HEK293 (cell line): ENCODE measurements at regions not wholly inside any gene's neighbourhood (a gene's known extent, or its start where the extent isn't known, plus 50 kb on each side); places are given as distances from the start of the nearest gene placed in this dataset.

Source experiments
- KLF10 ChIP-seq: fragments of 450-650 bp; IDR thresholded peaks from 2 replicates; pipeline ENCODE4 v1.5.1; 2018; ENCODE audit warnings: missing biosample characterization, mild to moderate bottlenecking, missing genetic modification characterization
- SP3 ChIP-seq: fragments of 450-650 bp; formaldehyde crosslinking; IDR thresholded peaks from 2 replicates; pipeline ENCODE4 v1.5.1; 2016; ENCODE audit warnings: missing biosample characterization, missing genetic modification characterization
- ZNF660 ChIP-seq: fragments of 450-650 bp; IDR thresholded peaks from 2 replicates; pipeline ENCODE4 v1.5.1; 2018; ENCODE audit warnings: missing biosample characterization, mild to moderate bottlenecking, missing genetic modification characterization
- ZNF837 ChIP-seq: fragments of 450-650 bp; formaldehyde crosslinking; IDR thresholded peaks from 2 replicates; pipeline ENCODE4 v1.5.1; 2016; ENCODE audit warnings: missing biosample characterization, missing genetic modification characterization
- TF ChIP-seq, protein P1 (sequence below): fragments of 450-650 bp; formaldehyde crosslinking; IDR thresholded peaks from 2 replicates; pipeline ENCODE4 v1.5.1; 2016; ENCODE audit warnings: missing biosample characterization, missing genetic modification characterization
- TF ChIP-seq, protein P2 (sequence below): fragments of 450-650 bp; formaldehyde crosslinking; IDR thresholded peaks from 2 replicates; pipeline ENCODE4 v1.5.1; 2017; ENCODE audit warnings: missing biosample characterization, missing genetic modification characterization

- TF ChIP-seq, protein P1, sequence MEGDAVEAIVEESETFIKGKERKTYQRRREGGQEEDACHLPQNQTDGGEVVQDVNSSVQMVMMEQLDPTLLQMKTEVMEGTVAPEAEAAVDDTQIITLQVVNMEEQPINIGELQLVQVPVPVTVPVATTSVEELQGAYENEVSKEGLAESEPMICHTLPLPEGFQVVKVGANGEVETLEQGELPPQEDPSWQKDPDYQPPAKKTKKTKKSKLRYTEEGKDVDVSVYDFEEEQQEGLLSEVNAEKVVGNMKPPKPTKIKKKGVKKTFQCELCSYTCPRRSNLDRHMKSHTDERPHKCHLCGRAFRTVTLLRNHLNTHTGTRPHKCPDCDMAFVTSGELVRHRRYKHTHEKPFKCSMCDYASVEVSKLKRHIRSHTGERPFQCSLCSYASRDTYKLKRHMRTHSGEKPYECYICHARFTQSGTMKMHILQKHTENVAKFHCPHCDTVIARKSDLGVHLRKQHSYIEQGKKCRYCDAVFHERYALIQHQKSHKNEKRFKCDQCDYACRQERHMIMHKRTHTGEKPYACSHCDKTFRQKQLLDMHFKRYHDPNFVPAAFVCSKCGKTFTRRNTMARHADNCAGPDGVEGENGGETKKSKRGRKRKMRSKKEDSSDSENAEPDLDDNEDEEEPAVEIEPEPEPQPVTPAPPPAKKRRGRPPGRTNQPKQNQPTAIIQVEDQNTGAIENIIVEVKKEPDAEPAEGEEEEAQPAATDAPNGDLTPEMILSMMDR (tag by site-specific recombination), result no peak
- TF ChIP-seq ZNF660 (tag by site-specific recombination), result no peak
- TF ChIP-seq SP3 (tag by site-specific recombination), result no peak
- TF ChIP-seq, protein P2, sequence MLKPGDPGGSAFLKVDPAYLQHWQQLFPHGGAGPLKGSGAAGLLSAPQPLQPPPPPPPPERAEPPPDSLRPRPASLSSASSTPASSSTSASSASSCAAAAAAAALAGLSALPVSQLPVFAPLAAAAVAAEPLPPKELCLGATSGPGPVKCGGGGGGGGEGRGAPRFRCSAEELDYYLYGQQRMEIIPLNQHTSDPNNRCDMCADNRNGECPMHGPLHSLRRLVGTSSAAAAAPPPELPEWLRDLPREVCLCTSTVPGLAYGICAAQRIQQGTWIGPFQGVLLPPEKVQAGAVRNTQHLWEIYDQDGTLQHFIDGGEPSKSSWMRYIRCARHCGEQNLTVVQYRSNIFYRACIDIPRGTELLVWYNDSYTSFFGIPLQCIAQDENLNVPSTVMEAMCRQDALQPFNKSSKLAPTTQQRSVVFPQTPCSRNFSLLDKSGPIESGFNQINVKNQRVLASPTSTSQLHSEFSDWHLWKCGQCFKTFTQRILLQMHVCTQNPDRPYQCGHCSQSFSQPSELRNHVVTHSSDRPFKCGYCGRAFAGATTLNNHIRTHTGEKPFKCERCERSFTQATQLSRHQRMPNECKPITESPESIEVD, result no peak
- TF ChIP-seq ZNF837 (tag by site-specific recombination), result no peak
- no peak for TF ChIP-seq KLF10 (tag by site-specific recombination)
Measured at GRCh38 chr4:178681871-178682270, 1239.6 kb upstream of the AGA start.
